Caco-2 (cell line): ENCODE measurements at regions not wholly inside any gene's neighbourhood (a gene's known extent, or its start where the extent isn't known, plus 50 kb on each side); places are given as distances from the start of the nearest gene placed in this dataset.

ENCODE experiments used
- BruUV-seq: library from RNA; stranded (reverse); fragments of 400-500 nt; replicated peaks from 2 replicates; lab custom pipeline; 2021; lab: Mats Ljungman, UMichigan
- CTCF ChIA-PET: fragments of 300-600 bp; sonication (Branson Sonifier 250); formaldehyde crosslinking; loops from one replicate; lab custom pipeline; 2022; ENCODE audit warnings: antibody characterized with exemption; lab: Charles Lee
- POLR2A ChIA-PET: fragments of 300-600 bp; sonication (Branson Sonifier 250); formaldehyde crosslinking; loops from one replicate; lab custom pipeline; 2022; ENCODE audit warnings: antibody characterized with exemption; lab: Charles Lee
- DNase-seq, 2 experiments: peaks; one replicate each; pipeline versions ENCODE4 v3.0.0 to v3.0.0-alpha.2; 2020 to 2022
- H3K27me3 ChIP-seq: replicated peaks from 2 replicates; pipeline ENCODE4 v1.6.0; 2011; ENCODE audit warnings: low read length; ENCODE audit not compliant: control insufficient read depth, insufficient read depth
- H3K36me3 ChIP-seq: 2 replicates; pipeline ENCODE4 v1.5.1; 2011; ENCODE audit warnings: low read length; ENCODE audit not compliant: control insufficient read depth, insufficient read depth
- H3K4me1 ChIP-seq: fragments of 250-450 bp; sonication (Bioruptor Pico); 2 replicates; pipeline ENCODE4 v1.5.1; 2020; ENCODE audit warnings: mild to moderate bottlenecking
- H3K4me3 ChIP-seq: 2 replicates; pipeline ENCODE4 v1.5.1; 2011; ENCODE audit warnings: low read depth, mild to moderate bottlenecking, control low read depth, low read length
- H3K9me3 ChIP-seq: fragments of 250-450 bp; sonication (Bioruptor Pico); 2 replicates; pipeline ENCODE4 v1.5.1; 2020; ENCODE audit warnings: mild to moderate bottlenecking, moderate library complexity
- H3K27ac Mint-ChIP-seq: one replicate; pipeline ENCODE4 v1.8.0; 2022; ENCODE audit warnings: mixed read lengths; ENCODE audit not compliant: unreplicated experiment
- H3K27me3 Mint-ChIP-seq: one replicate; pipeline ENCODE4 v1.8.0; 2022; ENCODE audit warnings: mixed read lengths; ENCODE audit not compliant: insufficient read depth, unreplicated experiment
- H3K36me3 Mint-ChIP-seq: one replicate; pipeline ENCODE4 v1.8.0; 2022; ENCODE audit warnings: mild to moderate bottlenecking, mixed read lengths; ENCODE audit not compliant: insufficient read depth, unreplicated experiment
- H3K4me1 Mint-ChIP-seq: one replicate; pipeline ENCODE4 v1.8.0; 2022; ENCODE audit warnings: low read depth, mixed read lengths; ENCODE audit not compliant: unreplicated experiment
- H3K4me3 Mint-ChIP-seq: one replicate; pipeline ENCODE4 v1.8.0; 2022; ENCODE audit warnings: mild to moderate bottlenecking, moderate library complexity, mixed read lengths; ENCODE audit not compliant: unreplicated experiment
- H3K9me3 Mint-ChIP-seq: one replicate; pipeline ENCODE4 v1.8.0; 2022; ENCODE audit warnings: mixed read lengths; ENCODE audit not compliant: unreplicated experiment
- CTCF ChIP-seq, 2 experiments: fragments of 200-600 bp in 1 of 2; IDR thresholded peaks; 1 replicate in 1 of 2; 2 replicates in 1 of 2; pipeline versions ENCODE4 v1.5.1 to v1.8.0; 2011 to 2022; ENCODE audit warnings: antibody characterized with exemption in 1 of 2, control low read depth in 1 of 2, inconsistent platforms in 1 of 2, low read depth in 1 of 2, low read length in 1 of 2, mild to moderate bottlenecking in 1 of 2, moderate library complexity in 1 of 2; ENCODE audit not compliant: insufficient read depth in 1 of 2, severe bottlenecking in 1 of 2, unreplicated experiment in 1 of 2
- intact Hi-C: fragments of 100-400 bp; cut with micrococcal nuclease; formaldehyde crosslinking; loops from one replicate; pipeline ENCODE4 v1.10.0; 2022; ENCODE audit not compliant: unreplicated experiment

- CTCF ChIA-PET, result interaction anchor here (1.0 kb wide), 1 partner anchor 123 kb away, joined by 3 read pairs; no protein-coding TSS in a partner anchor
- BruUV-seq, result no TSS peak
These were observed 164.5 kb upstream of the SMIM30 start for GRCh38 chr7:113282875-113283274.

GRCh38 chr7:113281223-113281622 lies 162.9 kb upstream of the SMIM30 start:
- CTCF ChIA-PET, result no interaction called here
- intact Hi-C loops, result no loop called here
- Mint-ChIP-seq H3K27ac (no peak overlapping the region), H3K4me1 (no peaks in the 10 kb centered on the region), H3K27me3 (peaks cover 4% of the 10 kb centered on the region), H3K4me3 (no peak overlapping the region), H3K9me3 (no peaks in the 10 kb centered on the region), H3K36me3 (no peaks in the 10 kb centered on the region)
- H3K4me1 ChIP-seq, result 0 out of 2 replicates have a peak, but pooled peaks cover 4% of the 10 kb centered on the region
- no peak overlapping the region for H3K4me3 ChIP-seq
- H3K27me3 ChIP-seq, result no peaks in the 10 kb centered on the region
- POLR2A ChIA-PET, result no interaction called here
- H3K36me3 ChIP-seq, result no peaks in the 10 kb centered on the region
- BruUV-seq, result no TSS peak
- no peaks in the 10 kb centered on the region for H3K9me3 ChIP-seq
- no peak for DNase-seq
- no peak for TF ChIP-seq CTCF (IDR thresholded peaks at IDR 0.05; ENCODE audit: insufficient read depth in 1 of 2, low read depth in 1 of 2, low read length in 1 of 2, severe bottlenecking in 1 of 2, unreplicated experiment in 1 of 2)

More at GRCh38 chr7:113282875-113283274, 164.5 kb upstream of the SMIM30 start:
- Histone ChIP-seq H3K4me1 (0 out of 2 replicates have a peak, but pooled peaks cover 4% of the 10 kb centered on the region), H3K4me3 (no peak overlapping the region), H3K27me3 (no peaks in the 10 kb centered on the region), H3K9me3 (no peaks in the 10 kb centered on the region), H3K36me3 (no peaks in the 10 kb centered on the region)
- H3K27me3 Mint-ChIP-seq, result peaks cover 8% of the 10 kb centered on the region
- DNase-seq, result no peak
- no peak for TF ChIP-seq CTCF (IDR thresholded peaks at IDR 0.05; ENCODE audit: insufficient read depth in 1 of 2, low read depth in 1 of 2, low read length in 1 of 2, severe bottlenecking in 1 of 2, unreplicated experiment in 1 of 2)
- intact Hi-C loops, result no loop called here
- POLR2A ChIA-PET, result no interaction called here
- no peak overlapping the region for H3K4me3 Mint-ChIP-seq
- no peaks in the 10 kb centered on the region for H3K4me1 Mint-ChIP-seq
- no peaks in the 10 kb centered on the region for H3K36me3 Mint-ChIP-seq
- no peak overlapping the region for H3K27ac Mint-ChIP-seq
- no peaks in the 10 kb centered on the region for H3K9me3 Mint-ChIP-seq

GRCh38 chr7:113279256-113279655 lies 160.9 kb upstream of the SMIM30 start:
- Histone ChIP-seq H3K4me1 (0 out of 2 replicates have a peak, but pooled peaks cover 4% of the 10 kb centered on the region), H3K36me3 (no peaks in the 10 kb centered on the region), H3K27me3 (no peaks in the 10 kb centered on the region), H3K4me3 (no peak overlapping the region), H3K9me3 (0 out of 2 replicates have a peak, but pooled peaks cover 4% of the 10 kb centered on the region)
- H3K4me1 Mint-ChIP-seq, result no peaks in the 10 kb centered on the region
- ChIA-PET POLR2A (no interaction called here), CTCF (no interaction called here)
- no peak for TF ChIP-seq CTCF (IDR thresholded peaks at IDR 0.05; ENCODE audit: insufficient read depth in 1 of 2, low read depth in 1 of 2, low read length in 1 of 2, severe bottlenecking in 1 of 2, unreplicated experiment in 1 of 2)
- intact Hi-C loops, result no loop called here
- peaks cover 4% of the 10 kb centered on the region for H3K27me3 Mint-ChIP-seq
- no peak overlapping the region for H3K4me3 Mint-ChIP-seq
- no peak for DNase-seq
- no peaks in the 10 kb centered on the region for H3K36me3 Mint-ChIP-seq
- no peaks in the 10 kb centered on the region for H3K9me3 Mint-ChIP-seq
- no peak overlapping the region for H3K27ac Mint-ChIP-seq
- BruUV-seq, result no TSS peak
